GM23248 (cell line): ENCODE measurements at regions not wholly inside any gene's neighbourhood (a gene's known extent, or its start where the extent isn't known, plus 50 kb on each side); places are given as distances from the start of the nearest gene placed in this dataset.

ENCODE experiments used
- DNase-seq: peaks from one replicate; pipeline ENCODE4 v3.0.0-alpha.2; 2015
- H2AFZ ChIP-seq: fragments of 200-600 bp; sonication (generic); 2 replicates; pipeline ENCODE4 v1.6.1; 2016; ENCODE audit warnings: antibody characterized with exemption
- H3F3A ChIP-seq: fragments of 200-600 bp; sonication (generic); 2 replicates; pipeline ENCODE4 v1.6.1; 2016; ENCODE audit warnings: mild to moderate bottlenecking, antibody characterized with exemption, mixed run types; ENCODE audit not compliant: insufficient read depth
- H3K27ac ChIP-seq: fragments of 200-600 bp; sonication (generic); 2 replicates; pipeline ENCODE4 v1.5.1; 2016; ENCODE audit warnings: mild to moderate bottlenecking
- H3K27me3 ChIP-seq: fragments of 200-600 bp; sonication (generic); replicated peaks from 2 replicates; pipeline ENCODE4 v1.6.1; 2016; ENCODE audit warnings: mild to moderate bottlenecking; ENCODE audit not compliant: insufficient read depth
- H3K36me3 ChIP-seq: fragments of 200-600 bp; sonication (generic); 2 replicates; pipeline ENCODE4 v1.6.1; 2016; ENCODE audit warnings: low read depth, mild to moderate bottlenecking
- H3K4me1 ChIP-seq: fragments of 200-600 bp; sonication (generic); 2 replicates; pipeline ENCODE4 v1.6.1; 2016; ENCODE audit warnings: mild to moderate bottlenecking; ENCODE audit not compliant: insufficient read depth
- H3K4me2 ChIP-seq: fragments of 200-600 bp; sonication (generic); one replicate; pipeline ENCODE4 v1.6.1; 2016; ENCODE audit warnings: mild to moderate bottlenecking; ENCODE audit not compliant: unreplicated experiment
- H3K4me3 ChIP-seq: fragments of 200-600 bp; sonication (generic); 2 replicates; pipeline ENCODE4 v1.5.1; 2016; ENCODE audit warnings: mild to moderate bottlenecking
- H3K79me2 ChIP-seq: fragments of 200-600 bp; sonication (generic); 2 replicates; pipeline ENCODE4 v1.6.1; 2016; ENCODE audit warnings: mild to moderate bottlenecking; ENCODE audit not compliant: insufficient read depth
- H3K9ac ChIP-seq: fragments of 200-600 bp; sonication (generic); 2 replicates; pipeline ENCODE4 v1.6.1; 2016; ENCODE audit warnings: mild to moderate bottlenecking
- H3K9me2 ChIP-seq: fragments of 200-600 bp; sonication (generic); 2 replicates; pipeline ENCODE4 v1.6.1; 2016; ENCODE audit warnings: mixed run types, mild to moderate bottlenecking, moderate library complexity; ENCODE audit not compliant: insufficient read depth
- H3K9me3 ChIP-seq: fragments of 200-600 bp; sonication (generic); one replicate; pipeline ENCODE4 v1.6.1; 2017; ENCODE audit warnings: low read depth
- H4K20me1 ChIP-seq: fragments of 200-600 bp; sonication (generic); 2 replicates; pipeline ENCODE4 v1.6.0; 2016; ENCODE audit not compliant: insufficient read depth
- EZH2 ChIP-seq: fragments of 200-600 bp; sonication (generic); IDR thresholded peaks from 2 replicates; pipeline ENCODE4 v1.6.1; 2018; ENCODE audit warnings: antibody characterized with exemption, mild to moderate bottlenecking; ENCODE audit not compliant: insufficient read depth, poor library complexity, severe bottlenecking
- EZH2phosphoT487 ChIP-seq: fragments of 200-600 bp; sonication (generic); IDR thresholded peaks from 2 replicates; pipeline ENCODE4 v1.6.1; 2018; ENCODE audit warnings: antibody characterized with exemption, moderate library complexity, mild to moderate bottlenecking, low read depth; ENCODE audit not compliant: insufficient read depth
- WGBS, 2 experiments: methylation state at CpG; one replicate each; pipeline ENCODE4 v1.1.6; 2015 to 2017; ENCODE audit warnings: low lambda C conversion rate in 2 of 2, low coverage in 1 of 2; ENCODE audit errors: missing lambda C conversion rate in 2 of 2; 5-methylcytosine and 5-hydroxymethylcytosine counted together
- in situ Hi-C: fragments of 300-500 bp; cut with MboI; formaldehyde crosslinking; loops from 2 replicates; pipeline ENCODE4 v1.15.0; 2020

- H3K27me3 ChIP-seq: no peaks in the 10 kb centered on the region; the same call in 1 of the 2 replicates
- H3K27ac ChIP-seq: no peak overlapping the region
- H3K4me1 ChIP-seq: no peaks in the 10 kb centered on the region
- no peak for DNase-seq
- 91 to 96% methylated on average over 7 of the region's 7 CpGs for WGBS, 2 experiments
- no peak overlapping the region for H3K4me3 ChIP-seq
- no peaks in the 10 kb centered on the region for H3K9me2 ChIP-seq
- H2AFZ ChIP-seq: no peak overlapping the region
- no peaks in the 10 kb centered on the region for H3K79me2 ChIP-seq
- in situ Hi-C loops: no loop called here
- no peaks in the 10 kb centered on the region for H4K20me1 ChIP-seq
- no peaks in the 10 kb centered on the region for H3F3A ChIP-seq
- TF ChIP-seq EZH2phosphoT487 (no peak), EZH2 (no peak)
- H3K36me3 ChIP-seq: no peaks in the 10 kb centered on the region
- no peak overlapping the region for H3K9ac ChIP-seq
- no peaks in the 10 kb centered on the region for H3K9me3 ChIP-seq
- no peak overlapping the region for H3K4me2 ChIP-seq
Measured at GRCh38 chr5:61252643-61252925, 79.5 kb upstream of the ZSWIM6 start.

GRCh38 chr5:61253547-61253946, 78.5 kb upstream of the ZSWIM6 start:
- Histone ChIP-seq H3F3A (no peaks in the 10 kb centered on the region), H3K9ac (no peak overlapping the region), H3K9me3 (no peaks in the 10 kb centered on the region), H3K36me3 (no peaks in the 10 kb centered on the region), H3K27ac (no peak overlapping the region), H3K4me2 (no peak overlapping the region), H2AFZ (no peak overlapping the region), H3K4me3 (no peak overlapping the region), H3K9me2 (no peaks in the 10 kb centered on the region), H4K20me1 (no peaks in the 10 kb centered on the region), H3K27me3 (no peaks in the 10 kb centered on the region; the same call in none of the 2 replicates), H3K4me1 (no peaks in the 10 kb centered on the region), H3K79me2 (no peaks in the 10 kb centered on the region)
- TF ChIP-seq EZH2 (no peak), EZH2phosphoT487 (no peak)
- DNase-seq: no peak
- in situ Hi-C loops: no loop called here
- 62 to 70% methylated on average over 3 of the region's 3 CpGs for whole genome bisulfite sequencing, 2 experiments

GRCh38 chr5:61254969-61255555, 77.0 kb upstream of the ZSWIM6 start:
- Histone ChIP-seq H3K4me1 (no peaks in the 10 kb centered on the region), H3K79me2 (no peaks in the 10 kb centered on the region), H3K27ac (no peak overlapping the region), H3K36me3 (no peaks in the 10 kb centered on the region), H3K27me3 (no peaks in the 10 kb centered on the region; the same call in none of the 2 replicates), H3K9ac (no peak overlapping the region), H3K4me3 (no peak overlapping the region), H4K20me1 (no peaks in the 10 kb centered on the region), H3F3A (no peaks in the 10 kb centered on the region), H3K4me2 (no peak overlapping the region), H3K9me2 (no peaks in the 10 kb centered on the region), H3K9me3 (no peaks in the 10 kb centered on the region), H2AFZ (no peak overlapping the region)
- WGBS, 2 experiments: 78 to 80% methylated on average over 3 of the region's 3 CpGs
- in situ Hi-C loops: no loop called here
- TF ChIP-seq EZH2phosphoT487 (no peak), EZH2 (no peak)
- DNase-seq: no peak

- WGBS, 2 experiments: 15 to 25% methylated on average over 1 of the region's 1 CpG
- H3K9ac ChIP-seq: no peak overlapping the region
- no peaks in the 10 kb centered on the region for H4K20me1 ChIP-seq
- H3K9me2 ChIP-seq: no peaks in the 10 kb centered on the region
- DNase-seq: no peak
- H2AFZ ChIP-seq: no peak overlapping the region
- H3K27me3 ChIP-seq: no peaks in the 10 kb centered on the region; the same call in none of the 2 replicates
- in situ Hi-C loops: no loop called here
- H3K4me2 ChIP-seq: no peak overlapping the region
- H3K4me3 ChIP-seq: no peak overlapping the region
- TF ChIP-seq EZH2phosphoT487 (no peak), EZH2 (no peak)
- no peak overlapping the region for H3K27ac ChIP-seq
- H3K4me1 ChIP-seq: no peaks in the 10 kb centered on the region
- H3F3A ChIP-seq: no peaks in the 10 kb centered on the region
- H3K9me3 ChIP-seq: no peaks in the 10 kb centered on the region
- no peaks in the 10 kb centered on the region for H3K36me3 ChIP-seq
- H3K79me2 ChIP-seq: no peaks in the 10 kb centered on the region
Measured at GRCh38 chr5:61256474-61256873, 75.6 kb upstream of the ZSWIM6 start.

GRCh38 chr5:61257421-61257820, 74.6 kb upstream of the ZSWIM6 start:
- Histone ChIP-seq H3K9me3 (no peaks in the 10 kb centered on the region), H2AFZ (no peak overlapping the region), H3K9me2 (no peaks in the 10 kb centered on the region), H3K27me3 (no peaks in the 10 kb centered on the region; the same call in none of the 2 replicates), H3K79me2 (no peaks in the 10 kb centered on the region), H3K4me2 (no peak overlapping the region), H3F3A (no peaks in the 10 kb centered on the region), H3K27ac (no peak overlapping the region), H3K4me1 (no peaks in the 10 kb centered on the region), H4K20me1 (no peaks in the 10 kb centered on the region), H3K9ac (no peak overlapping the region), H3K4me3 (no peak overlapping the region), H3K36me3 (no peaks in the 10 kb centered on the region)
- no peak for DNase-seq
- in situ Hi-C loops: no loop called here
- TF ChIP-seq EZH2phosphoT487 (no peak), EZH2 (no peak)
- 72% methylated on average over 3 of the region's 3 CpGs for WGBS, 2 experiments
